HG03520 (cell line): ENCODE measurements at regions not wholly inside any gene's neighbourhood (a gene's known extent, or its start where the extent isn't known, plus 50 kb on each side); places are given as distances from the start of the nearest gene placed in this dataset.
"Not testable (repeated sequence)": the region's sequence is repeated elsewhere in the genome, so short reads cannot be mapped to it uniquely, and the experiment has no call there.

Experiments used
- ATAC-seq: cut with Tn5 transposase; IDR thresholded peaks from one replicate; pipeline ENCODE4 v1.9.1; 2021; ENCODE audit warnings: mild to moderate bottlenecking, moderate library complexity; ENCODE audit not compliant: unreplicated experiment

GRCh38 chr15:20244792-20245191, 296.8 kb downstream of the GOLGA6L6 start:
- not testable (repeated sequence) for ATAC-seq

DNA sequence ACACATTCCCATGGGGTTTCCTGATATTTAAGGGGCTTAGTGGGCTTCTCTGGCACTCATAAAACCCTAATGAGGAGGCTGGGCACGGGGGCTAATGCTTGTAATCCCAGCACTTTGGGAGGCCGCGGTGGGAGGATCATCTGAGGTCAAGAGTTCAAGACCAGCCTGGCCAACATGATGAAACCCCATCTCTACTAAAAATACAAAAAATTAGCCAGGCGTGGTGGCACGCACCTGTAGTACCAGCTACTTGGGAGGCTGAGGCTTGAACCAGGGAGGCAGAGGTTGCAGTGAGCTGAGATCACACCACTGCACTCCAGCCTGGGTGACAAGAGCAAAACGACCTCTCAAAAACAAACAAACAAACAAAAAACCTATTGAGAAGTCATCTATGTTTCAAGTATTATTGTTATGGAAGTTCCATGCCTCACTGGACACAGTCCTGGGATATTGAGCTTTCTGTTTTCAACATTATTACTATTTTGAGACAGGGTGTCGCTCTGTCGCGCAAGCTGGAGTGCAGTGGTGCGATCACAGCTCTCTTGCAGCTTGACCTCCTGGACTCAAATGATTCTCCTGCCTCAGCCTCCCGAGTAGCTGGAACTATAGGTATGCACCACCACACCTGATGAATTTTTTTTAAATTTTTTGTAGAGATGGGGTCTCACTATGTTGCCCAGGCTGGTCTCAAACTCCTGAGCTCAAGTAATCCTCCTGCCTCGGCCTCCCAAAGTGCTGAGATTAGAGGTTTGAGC, 297.9 kb downstream of the GOLGA6L6 start:
- ATAC-seq: not testable (repeated sequence)

- not testable (repeated sequence) for ATAC-seq
Measured at GRCh38 chr15:20240366-20240917, 301.2 kb downstream of the GOLGA6L6 start.

GRCh38 chr15:20239186-20239585, 302.4 kb downstream of the GOLGA6L6 start:
- ATAC-seq: not testable (repeated sequence)

DNA sequence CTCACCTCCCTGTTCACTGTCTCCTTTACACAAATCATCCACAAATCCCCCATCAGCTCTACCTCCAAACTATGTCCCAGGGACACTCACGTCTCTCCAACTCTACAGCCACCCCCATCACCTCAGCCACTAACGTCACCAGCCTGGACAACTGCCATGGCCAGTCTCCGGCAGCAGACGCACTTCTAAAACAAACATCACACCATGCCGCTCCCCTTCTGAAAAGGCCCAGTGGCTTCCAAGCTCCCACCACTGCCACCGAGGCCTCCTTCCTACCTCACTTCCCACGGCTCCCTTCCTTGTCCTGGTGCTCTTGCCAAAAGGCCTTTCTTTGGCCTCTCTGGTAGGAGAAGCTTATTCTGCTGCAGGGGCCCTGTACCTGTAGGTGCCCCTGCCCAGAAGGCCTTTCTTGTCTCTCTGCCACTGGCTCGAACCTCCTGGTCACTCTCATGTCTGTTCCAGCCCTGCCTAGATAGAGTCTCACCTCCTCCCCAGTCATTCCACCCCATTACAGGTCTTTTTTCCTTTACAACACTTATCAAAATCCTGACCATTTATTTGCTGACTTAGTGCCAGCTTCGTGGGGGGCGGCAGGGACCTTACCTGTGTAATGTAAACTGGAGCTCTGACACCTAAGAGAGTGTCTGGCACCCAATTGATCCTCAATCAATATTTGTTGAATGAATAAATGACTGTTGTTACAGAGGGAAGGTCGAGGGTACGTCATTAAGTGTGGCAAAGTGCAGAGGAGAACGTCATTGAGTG, 304.2 kb downstream of the GOLGA6L6 start:
- not testable (repeated sequence) for ATAC-seq

- ATAC-seq: not testable (repeated sequence)
Measured at GRCh38 chr15:20235728-20236127, 305.9 kb downstream of the GOLGA6L6 start.

DNA sequence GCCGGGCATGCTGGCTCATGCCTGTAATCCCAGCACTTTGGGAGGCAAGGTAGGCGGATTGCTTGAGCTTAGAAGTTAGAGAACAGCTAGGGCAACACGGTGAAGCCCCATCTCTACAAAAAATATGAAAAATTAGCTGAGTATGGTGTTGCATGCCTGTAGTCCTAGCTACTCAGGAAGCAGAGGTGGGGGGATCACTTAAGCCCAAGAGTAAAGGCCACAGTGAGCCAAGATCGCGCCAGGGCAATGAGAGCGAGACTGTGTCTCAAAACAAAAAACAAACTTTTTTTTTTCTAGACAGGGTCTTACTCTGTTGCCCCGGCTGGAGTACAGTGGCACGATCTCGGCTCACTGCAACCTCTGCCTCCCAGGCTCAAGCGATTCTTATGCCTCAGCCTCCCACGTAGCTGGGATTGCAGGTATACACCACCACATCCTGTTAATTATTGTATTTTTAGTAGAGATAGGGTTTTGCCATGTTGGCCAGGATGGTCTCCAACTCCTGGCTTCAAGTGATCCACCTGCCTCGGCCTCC, 307.5 kb downstream of the GOLGA6L6 start:
- not testable (repeated sequence) for ATAC-seq

DNA sequence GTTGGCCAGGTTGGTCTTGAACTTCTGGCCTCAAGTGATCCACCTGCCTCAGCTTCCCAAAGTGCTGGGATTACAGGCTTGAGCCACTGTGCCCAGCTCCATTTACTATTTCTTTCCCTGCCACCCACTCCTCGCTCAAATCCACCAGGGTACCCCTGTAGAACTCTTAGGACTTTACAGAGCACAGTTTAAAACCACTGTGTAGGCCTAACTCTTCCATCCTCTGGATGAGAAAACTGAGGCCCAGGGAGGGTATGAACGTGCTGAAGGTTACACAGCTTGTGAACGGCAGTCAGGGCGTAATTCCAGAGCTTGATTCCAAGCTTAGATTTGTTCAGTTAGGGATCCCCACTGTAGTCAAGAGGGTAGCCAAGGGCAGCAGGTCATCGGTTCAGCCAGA, 309.1 kb downstream of the GOLGA6L6 start:
- ATAC-seq: not testable (repeated sequence)

- not testable (repeated sequence) for ATAC-seq
Measured at GRCh38 chr15:20230656-20231055, 310.9 kb downstream of the GOLGA6L6 start.

GRCh38 chr15:20228791-20229190, 312.8 kb downstream of the GOLGA6L6 start:
- ATAC-seq: not testable (repeated sequence)

- ATAC-seq: not testable (repeated sequence)
Measured at GRCh38 chr15:20227119-20227853, 314.3 kb downstream of the GOLGA6L6 start.

- ATAC-seq: not testable (repeated sequence)
Measured at GRCh38 chr15:20226531-20226930, 315.1 kb downstream of the GOLGA6L6 start.

- not testable (repeated sequence) for ATAC-seq
Measured at GRCh38 chr15:20221063-20221462, 320.5 kb downstream of the GOLGA6L6 start.

GRCh38 chr15:20219171-20219570, 322.4 kb downstream of the GOLGA6L6 start:
- not testable (repeated sequence) for ATAC-seq

DNA sequence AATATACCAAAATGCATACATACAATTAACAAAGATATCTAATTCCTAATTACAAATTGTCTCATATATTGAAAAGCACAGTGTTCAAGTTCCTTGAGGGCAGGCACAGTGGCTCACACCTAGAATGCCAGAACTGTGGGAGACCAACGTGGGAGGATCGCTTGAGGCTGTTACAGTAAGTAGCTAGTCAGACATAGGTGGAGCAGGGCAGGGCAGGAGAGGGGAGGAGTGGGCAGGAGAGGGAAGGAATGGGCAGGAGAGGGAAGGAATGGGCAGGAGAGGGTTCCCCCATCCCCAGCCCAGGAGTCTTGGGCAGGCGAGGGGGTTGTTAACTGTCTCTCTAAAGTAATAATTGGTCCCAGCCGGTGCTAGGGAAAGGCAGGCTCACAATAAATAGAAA, 325.9 kb downstream of the GOLGA6L6 start:
- ATAC-seq: not testable (repeated sequence)

DNA sequence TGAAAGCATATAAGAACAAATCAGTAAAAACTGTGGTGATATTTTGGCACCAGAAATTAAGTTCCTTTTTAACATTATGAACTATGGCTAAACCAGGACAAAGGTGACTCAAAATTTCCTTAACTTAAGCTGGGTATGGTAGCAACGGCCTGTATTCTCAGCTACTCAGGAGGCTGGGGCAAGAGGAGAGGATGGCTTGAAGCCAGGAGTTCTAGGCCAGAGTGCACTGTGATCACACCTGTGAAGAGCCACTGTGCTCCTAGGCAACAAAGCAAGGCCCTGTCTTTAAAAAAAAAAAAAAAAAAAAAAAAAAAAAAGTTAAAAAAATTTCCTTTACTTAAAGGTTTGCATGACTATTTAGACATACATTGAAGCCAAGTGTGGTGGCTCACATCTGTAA, 327.5 kb downstream of the GOLGA6L6 start:
- not testable (repeated sequence) for ATAC-seq

DNA sequence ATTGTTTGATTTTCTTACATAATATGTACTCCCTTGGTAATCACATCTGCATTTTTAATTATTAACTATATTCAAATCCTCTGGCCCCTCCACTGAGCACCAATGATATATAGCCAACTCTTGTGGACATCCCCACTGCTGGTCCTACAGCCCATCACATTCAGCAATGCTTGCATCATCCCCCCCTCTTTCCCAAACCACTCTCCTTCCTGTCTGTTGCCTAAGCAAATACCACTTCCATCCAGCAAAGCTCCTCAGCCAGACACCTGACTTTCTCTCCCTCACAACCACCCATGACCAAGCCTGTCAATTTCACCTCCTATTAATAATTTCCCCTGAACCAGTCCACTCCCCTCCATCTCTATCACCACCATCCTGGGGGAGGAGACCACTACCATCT, 330.1 kb downstream of the GOLGA6L6 start:
- ATAC-seq: not testable (repeated sequence)

- ATAC-seq: not testable (repeated sequence)
Measured at GRCh38 chr15:20209973-20210372, 331.6 kb downstream of the GOLGA6L6 start.

- ATAC-seq: not testable (repeated sequence)
Measured at GRCh38 chr15:20207607-20208006, 334.0 kb downstream of the GOLGA6L6 start.

DNA sequence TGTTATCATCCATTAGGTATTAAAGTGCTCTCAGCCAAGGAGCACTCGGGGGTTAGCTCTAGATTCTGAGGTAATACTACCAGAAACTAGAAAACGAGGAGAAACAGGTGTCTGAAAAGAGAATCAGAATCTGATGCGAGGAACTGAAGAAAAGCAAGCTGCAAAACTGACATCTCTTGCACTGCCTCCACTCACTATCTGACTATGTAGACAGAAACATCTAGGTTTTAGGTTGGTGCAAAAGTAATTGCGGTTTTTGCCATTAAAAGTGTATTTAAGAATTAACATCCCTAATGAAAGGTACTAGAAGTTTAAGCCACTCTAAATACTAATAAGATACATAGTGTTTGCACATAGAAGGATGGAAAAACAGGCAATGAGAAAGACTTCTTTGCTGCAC, 334.4 kb downstream of the GOLGA6L6 start:
- not testable (repeated sequence) for ATAC-seq
